Erythroblast (primary cell): ENCODE measurements at regions not wholly inside any gene's neighbourhood (a gene's known extent, or its start where the extent isn't known, plus 50 kb on each side); places are given as distances from the start of the nearest gene placed in this dataset.

ENCODE experiments used
- GATA1 ChIP-seq: IDR thresholded peaks from 2 replicates; pipeline ENCODE4 v1.6.1; 2011; ENCODE audit warnings: low read depth, mild to moderate bottlenecking, control low read depth, low read length, moderate library complexity
- POLR2A ChIP-seq: IDR thresholded peaks from 2 replicates; pipeline ENCODE4 v1.6.1; 2011; ENCODE audit warnings: mild to moderate bottlenecking, low read length

DNA sequence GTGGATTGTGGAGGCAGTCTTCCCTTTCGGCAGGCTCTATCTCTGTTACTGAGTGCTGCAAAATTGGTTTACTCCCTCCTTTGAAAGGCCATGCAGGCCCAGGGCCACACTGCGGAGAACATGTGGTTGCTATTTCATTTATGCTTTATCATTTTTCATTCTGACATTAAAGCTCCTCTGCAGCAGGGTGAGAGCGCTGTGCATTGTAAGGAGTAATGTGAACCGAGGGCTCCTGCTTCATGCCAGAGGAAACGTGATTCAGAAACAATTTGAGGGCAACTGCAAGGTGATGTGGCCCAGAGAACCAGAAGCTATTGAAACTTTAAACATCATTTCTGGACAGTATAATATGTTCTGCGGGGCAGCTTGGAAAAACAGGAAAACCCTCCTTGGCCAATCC, 341.6 kb upstream of the NT5C1B start:
- no peak for TF ChIP-seq POLR2A
- no peak for TF ChIP-seq GATA1
